Amniotic epithelial cell (primary cell): ENCODE measurements at regions not wholly inside any gene's neighbourhood (a gene's known extent, or its start where the extent isn't known, plus 50 kb on each side); places are given as distances from the start of the nearest gene placed in this dataset.

Experiments used
- DNase-seq: peaks from one replicate; pipeline ENCODE4 v3.0.0-alpha.2; 2010; ENCODE audit warnings: low read depth

- peak; percentile 20 for DNase-seq
Measured at GRCh38 chr4:148542922-148543623, 100.9 kb upstream of the NR3C2 start.

- DNase-seq, result no peak
Measured at GRCh38 chr4:148540622-148541326, 98.6 kb upstream of the NR3C2 start.

- DNase-seq, result peak; percentile 4
Measured at GRCh38 chr4:148539387-148539786, 97.2 kb upstream of the NR3C2 start.

- peak; percentile 6 for DNase-seq
Measured at GRCh38 chr4:148533851-148534250, 91.6 kb upstream of the NR3C2 start.

GRCh38 chr4:148530114-148530513, 87.9 kb upstream of the NR3C2 start:
- DNase-seq, result peak; percentile 9

DNA sequence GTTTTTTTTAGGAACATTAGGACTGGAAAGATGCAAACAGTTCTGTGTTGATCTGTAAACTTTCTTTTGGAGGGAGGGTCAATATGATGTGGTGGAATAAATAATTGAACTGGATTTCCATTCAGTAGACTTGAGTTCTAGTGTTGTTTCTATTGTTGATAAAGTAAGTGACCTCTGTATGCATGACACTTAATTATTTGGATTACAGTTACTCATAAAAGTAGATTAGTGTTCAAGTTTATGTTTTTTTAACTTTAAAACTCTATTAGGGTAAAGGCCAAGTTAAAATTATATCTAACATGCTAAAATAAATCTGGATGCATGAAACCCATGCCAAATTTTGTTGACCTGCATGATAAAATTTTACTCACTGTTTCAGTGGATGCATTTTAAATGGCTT, 85.4 kb upstream of the NR3C2 start:
- DNase-seq, result no peak

DNA sequence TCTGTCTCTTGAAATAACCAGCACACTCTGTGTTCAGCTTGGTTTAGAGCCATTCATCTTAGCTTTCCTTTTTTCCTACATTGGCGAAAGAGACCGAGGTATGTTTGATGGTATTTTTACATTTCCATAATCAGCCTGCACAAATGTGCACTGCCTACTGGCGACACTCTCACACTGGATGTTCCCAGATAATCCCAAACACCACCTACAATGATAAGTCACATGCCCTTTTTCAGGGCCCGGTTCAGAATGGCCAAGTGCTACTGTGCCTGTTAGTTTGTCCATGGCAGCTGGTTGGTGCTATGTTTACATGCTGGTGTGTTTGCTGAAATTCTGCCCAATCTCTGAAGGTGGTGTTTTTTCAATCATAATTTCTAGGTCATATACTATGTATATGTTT, 80.8 kb upstream of the NR3C2 start:
- no peak for DNase-seq

- peak; percentile 32 for DNase-seq
Measured at GRCh38 chr4:148515248-148515647, 73.0 kb upstream of the NR3C2 start.

DNA sequence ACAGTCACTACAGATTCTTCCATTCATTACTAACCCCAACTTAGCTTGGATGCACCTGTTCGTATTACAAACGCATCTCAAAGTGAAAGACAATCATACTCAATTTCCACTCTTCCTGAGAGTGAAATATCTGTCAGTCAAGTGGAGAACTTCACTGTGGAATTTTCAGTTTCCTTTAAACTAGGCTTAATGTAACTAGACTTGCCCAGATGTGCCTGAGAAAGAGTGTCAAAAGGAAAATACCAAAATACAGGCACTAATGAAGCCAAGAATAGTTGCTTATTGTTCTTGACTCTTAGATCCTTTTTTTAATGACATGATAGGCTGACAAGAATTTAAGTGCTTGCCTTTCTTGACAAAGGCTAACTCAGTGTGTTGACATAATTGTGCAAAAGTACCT, 72.4 kb upstream of the NR3C2 start:
- no peak for DNase-seq

GRCh38 chr4:148514041-148514440, 71.8 kb upstream of the NR3C2 start:
- peak; percentile 19 for DNase-seq

DNA sequence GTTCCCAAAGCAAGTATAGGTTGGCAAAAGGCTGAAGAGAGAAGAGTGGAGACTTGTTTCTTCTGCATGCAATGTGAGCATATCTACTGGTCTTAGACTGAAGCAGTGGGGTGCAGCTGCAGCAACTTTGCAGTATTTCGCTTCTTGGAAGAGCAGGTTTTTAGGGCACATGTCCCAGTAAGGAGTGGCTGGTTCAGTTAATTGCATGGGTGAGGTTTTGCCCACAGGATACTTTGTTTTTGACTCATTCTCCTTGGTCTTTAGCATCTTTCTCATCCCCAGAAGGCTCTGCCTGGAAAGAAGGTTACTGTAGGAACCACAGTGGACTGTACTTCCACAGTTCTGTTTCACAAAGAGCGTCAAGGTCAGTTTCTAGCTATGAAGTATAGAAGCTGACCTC, 68.0 kb upstream of the NR3C2 start:
- no peak for DNase-seq

- DNase-seq, result no peak
Measured at GRCh38 chr4:148503681-148504080, 61.5 kb upstream of the NR3C2 start.

DNA sequence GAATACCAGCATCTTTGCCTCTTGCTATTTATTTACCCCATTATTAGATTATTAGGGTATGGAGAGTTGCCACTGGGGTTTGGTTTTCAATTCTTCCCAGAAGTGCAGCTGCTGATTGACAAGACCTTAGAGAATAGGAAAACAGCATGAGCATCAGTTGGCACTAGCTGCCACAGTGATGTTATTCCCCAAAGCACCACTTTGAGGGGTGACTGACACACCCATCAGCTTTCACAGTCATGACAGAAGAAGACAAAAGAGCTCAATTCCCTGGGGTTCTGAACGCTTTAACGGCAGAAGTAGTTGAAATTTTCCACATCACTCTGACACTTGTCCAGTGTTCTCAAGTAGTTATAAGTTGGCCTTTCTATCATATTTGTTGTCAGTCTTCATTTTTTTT, 55.0 kb upstream of the NR3C2 start:
- no peak for DNase-seq

DNA sequence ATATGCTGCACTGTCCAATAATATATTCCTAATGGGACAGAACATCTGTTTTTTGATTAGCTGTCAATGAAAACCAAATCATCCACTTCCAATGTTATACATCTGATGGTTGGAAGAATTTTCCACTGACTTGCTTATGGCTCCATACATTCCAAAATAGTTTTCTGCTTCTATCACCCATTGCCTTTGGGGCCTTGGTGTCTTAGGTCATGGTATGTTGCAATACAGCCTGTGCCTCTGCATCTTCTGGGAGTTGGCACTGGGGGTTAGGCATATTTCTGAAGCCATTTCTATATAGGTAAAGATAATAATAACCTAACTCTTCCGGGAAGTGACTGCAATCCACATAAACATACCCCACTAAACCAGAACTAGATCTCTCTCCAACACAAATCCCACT, 53.2 kb upstream of the NR3C2 start:
- DNase-seq, result no peak
